HUES6 (cell line): ENCODE measurements at regions not wholly inside any gene's neighbourhood (a gene's known extent, or its start where the extent isn't known, plus 50 kb on each side); places are given as distances from the start of the nearest gene placed in this dataset.

Experiments
- H3K27ac ChIP-seq: 2 replicates; pipeline ENCODE4 v1.7.0; 2013; ENCODE audit warnings: low read depth, mild to moderate bottlenecking, low read length, inconsistent platforms
- H3K27me3 ChIP-seq: 2 replicates; pipeline ENCODE4 v1.6.1; 2013; ENCODE audit warnings: low read length; ENCODE audit not compliant: control insufficient read depth, insufficient read depth
- H3K36me3 ChIP-seq: 2 replicates; pipeline ENCODE4 v1.6.1; 2013; ENCODE audit warnings: low read length; ENCODE audit not compliant: control insufficient read depth, insufficient read depth
- H3K4me1 ChIP-seq: 2 replicates; pipeline ENCODE4 v1.6.1; 2013; ENCODE audit warnings: low read length; ENCODE audit not compliant: control insufficient read depth, insufficient read depth
- H3K4me3 ChIP-seq: 2 replicates; pipeline ENCODE4 v1.5.1; 2013; ENCODE audit warnings: low read depth, low read length
- H3K9ac ChIP-seq: one replicate; pipeline ENCODE4 v1.6.1; 2013; ENCODE audit warnings: mild to moderate bottlenecking, low read length
- H3K9me3 ChIP-seq: 2 replicates; pipeline ENCODE4 v1.6.1; 2013; ENCODE audit warnings: low read depth, low read length; ENCODE audit not compliant: control insufficient read depth, insufficient read depth

DNA sequence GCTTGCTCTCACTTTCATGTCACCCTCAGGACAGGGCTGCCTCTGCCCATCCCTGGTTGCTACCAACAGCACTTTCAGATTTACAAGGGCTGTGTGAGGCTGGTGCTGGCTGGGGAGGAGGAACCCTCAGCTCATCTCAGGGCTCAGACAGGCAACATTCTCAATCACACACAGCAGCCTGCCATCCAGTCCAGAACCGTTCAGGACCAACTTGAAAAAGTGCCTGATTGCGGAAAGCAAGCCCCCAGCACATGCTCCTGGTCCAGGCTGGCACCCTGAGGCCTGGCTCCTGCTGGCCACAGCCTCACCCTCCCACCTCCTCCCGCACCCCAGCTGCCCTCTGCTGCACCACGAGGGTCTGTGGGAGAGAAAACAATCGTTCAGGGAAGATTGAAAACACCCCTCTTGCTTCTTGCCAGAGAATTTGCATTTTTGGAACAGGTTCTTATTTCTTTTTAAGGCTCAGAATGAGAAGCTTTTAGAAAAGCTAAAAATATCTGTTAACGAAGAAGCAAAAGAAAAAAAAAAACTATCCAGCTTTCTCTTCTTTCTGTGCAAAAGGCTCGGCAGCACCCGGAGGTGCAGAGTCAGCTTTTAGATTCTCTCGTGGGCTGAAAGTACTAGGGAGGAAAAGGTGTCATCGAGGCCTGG is 403.8 kb upstream of the ID2 start:
- Histone ChIP-seq H3K27me3 (peaks cover 2% of the 10 kb centered on the region; the same call in 1 of the 2 replicates), H3K4me1 (peaks cover 9% of the 10 kb centered on the region; the same call in 1 of the 2 replicates), H3K4me3 (no peak overlapping the region), H3K27ac (no peak overlapping the region), H3K9me3 (0 out of 2 replicates have a peak, but pooled peaks cover 7% of the 10 kb centered on the region), H3K9ac (no peak overlapping the region), H3K36me3 (no peaks in the 10 kb centered on the region)

- Histone ChIP-seq H3K27ac (no peak overlapping the region), H3K4me1 (peaks cover 9% of the 10 kb centered on the region; the same call in 1 of the 2 replicates), H3K27me3 (peaks cover 2% of the 10 kb centered on the region; the same call in 1 of the 2 replicates), H3K36me3 (no peaks in the 10 kb centered on the region), H3K9ac (no peak overlapping the region), H3K4me3 (no peak overlapping the region), H3K9me3 (0 out of 2 replicates have a peak, but pooled peaks cover 6% of the 10 kb centered on the region)
Observed at GRCh38 chr2:8278709-8279354, 403.0 kb upstream of the ID2 start.

DNA sequence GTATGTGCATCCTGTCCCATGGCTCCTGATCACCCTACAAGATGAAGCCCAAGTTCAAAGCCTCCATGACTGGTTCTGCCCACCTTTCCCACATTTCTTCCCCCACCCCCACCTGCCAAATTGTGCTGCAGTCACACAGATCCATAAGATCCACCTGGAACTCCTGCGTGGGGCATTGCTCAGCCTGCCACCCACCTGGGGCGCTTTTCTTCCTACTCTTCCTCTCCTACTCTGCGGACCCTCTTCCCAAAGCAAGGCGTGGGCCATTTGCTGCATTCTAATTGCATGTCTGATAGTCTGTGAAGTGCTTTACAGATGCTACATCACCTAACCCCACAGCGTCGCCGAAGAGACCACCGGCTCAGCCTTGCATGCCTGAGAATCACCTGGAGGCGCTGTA is 402.4 kb upstream of the ID2 start:
- Histone ChIP-seq H3K36me3 (no peaks in the 10 kb centered on the region), H3K9ac (no peak overlapping the region), H3K9me3 (0 out of 2 replicates have a peak, but pooled peaks cover under 1% of the 10 kb centered on the region), H3K27me3 (peaks cover 2% of the 10 kb centered on the region; the same call in 1 of the 2 replicates), H3K4me3 (no peak overlapping the region), H3K4me1 (peaks cover 11% of the 10 kb centered on the region), H3K27ac (no peak overlapping the region)

- H3K27me3 ChIP-seq, result peaks cover 2% of the 10 kb centered on the region; the same call in 1 of the 2 replicates
- no peak overlapping the region for H3K9ac ChIP-seq
- H3K27ac ChIP-seq, result no peak overlapping the region
- H3K4me1 ChIP-seq, result peaks cover 18% of the 10 kb centered on the region
- no peaks in the 10 kb centered on the region for H3K9me3 ChIP-seq
- H3K36me3 ChIP-seq, result no peaks in the 10 kb centered on the region
- no peak overlapping the region for H3K4me3 ChIP-seq
Observed at GRCh38 chr2:8281234-8281633, 400.6 kb upstream of the ID2 start.

- Histone ChIP-seq H3K4me3 (no peak overlapping the region), H3K4me1 (peaks cover 18% of the 10 kb centered on the region), H3K9ac (no peak overlapping the region), H3K27ac (no peak overlapping the region), H3K36me3 (no peaks in the 10 kb centered on the region), H3K27me3 (peaks cover 2% of the 10 kb centered on the region; the same call in 1 of the 2 replicates), H3K9me3 (no peaks in the 10 kb centered on the region)
Observed at GRCh38 chr2:8281950-8282857, 399.7 kb upstream of the ID2 start.

DNA sequence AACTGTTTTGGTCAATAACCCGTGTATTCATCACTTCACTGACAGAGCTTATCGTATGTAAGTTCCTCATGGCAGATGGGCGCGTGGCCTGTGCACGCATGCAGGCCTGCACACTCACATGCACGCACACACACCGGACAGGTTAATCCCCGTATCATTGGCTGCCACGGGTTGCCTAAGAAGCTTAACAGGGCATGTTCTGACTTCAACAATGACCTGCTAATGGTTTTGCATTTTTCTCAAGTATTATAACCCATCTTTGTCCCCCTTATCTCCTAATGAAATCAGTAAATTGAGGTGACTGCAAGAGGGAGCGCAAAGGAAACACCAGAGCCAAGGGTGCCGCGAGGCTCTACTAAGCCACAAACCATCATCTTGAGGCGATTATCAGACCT is 399.0 kb upstream of the ID2 start:
- Histone ChIP-seq H3K27ac (no peak overlapping the region), H3K9me3 (no peaks in the 10 kb centered on the region), H3K27me3 (peaks cover 1% of the 10 kb centered on the region; the same call in 1 of the 2 replicates), H3K9ac (no peak overlapping the region), H3K4me1 (peaks cover 18% of the 10 kb centered on the region), H3K4me3 (no peak overlapping the region), H3K36me3 (no peaks in the 10 kb centered on the region)

DNA sequence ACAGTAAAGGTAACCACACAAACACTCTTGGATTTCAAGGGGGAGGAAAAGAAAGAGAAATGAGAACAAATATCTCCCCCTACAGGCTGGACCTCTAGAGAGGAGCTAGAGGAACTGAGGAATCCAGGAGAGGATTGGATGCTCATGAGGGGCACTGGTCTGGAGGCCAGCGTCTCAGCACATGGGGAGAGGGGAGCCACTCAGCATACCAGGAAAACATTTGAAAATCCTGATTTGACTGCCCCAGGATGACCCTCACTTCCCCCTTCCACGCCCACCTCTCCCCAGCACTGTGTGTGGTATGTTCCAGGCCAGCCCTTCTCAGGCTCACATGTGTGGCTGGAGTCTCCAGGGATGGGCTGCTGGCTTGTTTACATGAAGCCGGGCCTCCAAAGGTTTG is 396.8 kb upstream of the ID2 start:
- no peaks in the 10 kb centered on the region for H3K27me3 ChIP-seq
- no peak overlapping the region for H3K4me3 ChIP-seq
- no peaks in the 10 kb centered on the region for H3K36me3 ChIP-seq
- H3K9ac ChIP-seq, result no peak overlapping the region
- no peaks in the 10 kb centered on the region for H3K9me3 ChIP-seq
- no peak overlapping the region for H3K27ac ChIP-seq
- H3K4me1 ChIP-seq, result peaks cover 18% of the 10 kb centered on the region

- peaks cover 18% of the 10 kb centered on the region for H3K4me1 ChIP-seq
- no peak overlapping the region for H3K4me3 ChIP-seq
- no peak overlapping the region for H3K9ac ChIP-seq
- H3K27me3 ChIP-seq, result no peaks in the 10 kb centered on the region
- H3K27ac ChIP-seq, result no peak overlapping the region
- H3K36me3 ChIP-seq, result no peaks in the 10 kb centered on the region
- no peaks in the 10 kb centered on the region for H3K9me3 ChIP-seq
Observed at GRCh38 chr2:8285898-8286297, 396.0 kb upstream of the ID2 start.

DNA sequence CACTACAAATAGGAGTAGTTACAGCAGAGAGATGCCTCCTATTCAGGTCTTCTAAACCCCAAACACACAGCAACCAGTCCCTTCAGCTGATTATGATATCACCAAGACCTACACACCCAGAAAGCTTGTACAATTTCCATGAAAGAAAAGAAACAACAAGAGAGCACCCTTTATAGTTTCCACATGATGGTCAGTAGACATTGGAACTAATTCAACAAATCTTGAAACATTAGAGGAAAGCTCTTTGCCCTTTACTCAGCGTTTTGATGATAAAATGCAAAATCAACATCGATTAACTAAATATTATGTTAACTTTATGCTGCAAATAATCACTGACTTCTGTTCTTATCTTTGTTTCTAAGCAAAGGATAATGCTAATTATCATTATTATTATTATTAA is 393.6 kb upstream of the ID2 start:
- Histone ChIP-seq H3K36me3 (no peaks in the 10 kb centered on the region), H3K4me3 (no peak overlapping the region), H3K27me3 (no peaks in the 10 kb centered on the region), H3K4me1 (peaks cover 9% of the 10 kb centered on the region; the same call in 1 of the 2 replicates), H3K27ac (no peak overlapping the region), H3K9me3 (peaks cover under 1% of the 10 kb centered on the region; the same call in 1 of the 2 replicates), H3K9ac (no peak overlapping the region)

GRCh38 chr2:8289111-8289510 is 392.7 kb upstream of the ID2 start:
- Histone ChIP-seq H3K4me3 (no peak overlapping the region), H3K9ac (no peak overlapping the region), H3K36me3 (no peaks in the 10 kb centered on the region), H3K27ac (no peak overlapping the region), H3K9me3 (peaks cover 6% of the 10 kb centered on the region; the same call in 1 of the 2 replicates), H3K27me3 (no peaks in the 10 kb centered on the region), H3K4me1 (peaks cover 9% of the 10 kb centered on the region; the same call in 1 of the 2 replicates)
